ENCODE measurements at regions not wholly inside any gene's neighbourhood (a gene's known extent, or its start where the extent isn't known, plus 50 kb on each side); places are given as distances from the start of the nearest gene placed in this dataset.
"Not testable (repeated sequence)": the region's sequence is repeated elsewhere in the genome, so short reads cannot be mapped to it uniquely, and the experiment has no call there.

- H3K27ac ChIP-seq (ENCODE audit: low read depth in 2 of 2, low read length in 2 of 2); H3K9ac ChIP-seq (ENCODE audit: low read depth in 1 of 2, low read length in 2 of 2); H3K9me3 ChIP-seq (ENCODE audit: control insufficient read depth in 2 of 2, low read length in 2 of 2); H3K4me3 ChIP-seq (ENCODE audit: low read length in 2 of 2); H3K4me1 ChIP-seq (ENCODE audit: control insufficient read depth in 2 of 2, insufficient read depth in 2 of 2, low read length in 2 of 2); H3K36me3 ChIP-seq (ENCODE audit: control insufficient read depth in 2 of 2, insufficient read depth in 2 of 2, low read length in 2 of 2); H3K27me3 ChIP-seq (ENCODE audit: control insufficient read depth in 2 of 2, insufficient read depth in 2 of 2, low read length in 2 of 2): not testable (repeated sequence)
These were observed 51.3 kb upstream of the CD163 start for GRCh38 chr12:7554831-7555230.
